ENCODE measurements at regions not wholly inside any gene's neighbourhood (a gene's known extent, or its start where the extent isn't known, plus 50 kb on each side); places are given as distances from the start of the nearest gene placed in this dataset.
A peak's percentile ranks its signal among the peaks of the same experiment; 100 is the strongest.

- 78 to 85% methylated on average over 4 of the region's 4 CpGs for WGBS, 2 donors
- DNase-seq: no peak
Measured at GRCh38 chr20:54353292-54353691, 122.1 kb upstream of the DOK5 start.

GRCh38 chr20:54355631-54356280 is 119.6 kb upstream of the DOK5 start:
- Histone ChIP-seq H3K9ac (ENCODE audit: insufficient read depth in 1 of 2, low read length in 2 of 2) (no peak overlapping the region), H3K4me3 (no peak overlapping the region), H3K27ac (ENCODE audit: low read depth in 1 of 2, low read length in 1 of 2) (no peak overlapping the region), H3K36me3 (ENCODE audit: control insufficient read depth in 4 of 4, insufficient read depth in 4 of 4, low read length in 4 of 4) (no peaks in the 10 kb centered on the region), H3K4me1 (ENCODE audit: control insufficient read depth in 5 of 5, insufficient read depth in 5 of 5, low read length in 5 of 5) (no peaks in the 10 kb centered on the region), H3K27me3 (ENCODE audit: control insufficient read depth in 3 of 3, insufficient read depth in 3 of 3, low read length in 2 of 3) (no peaks in the 10 kb centered on the region), H3K9me3 (ENCODE audit: control insufficient read depth in 4 of 4, insufficient read depth in 3 of 4, low read length in 3 of 4) (no peaks in the 10 kb centered on the region)
- 64 to 73% methylated on average over 7 of the region's 7 CpGs for WGBS, 2 donors
- DNase-seq: peak in 2 of 3 donors; percentile 18 to 23
- TF ChIP-seq CTCF (IDR thresholded peaks at IDR 0.05; ENCODE audit: control extremely low read depth, extremely low read depth): no peak
- ATAC-seq (ENCODE audit: insufficient read depth, low FRiP score): no peak

More at GRCh38 chr20:54353292-54353691, 122.1 kb upstream of the DOK5 start:
- H3K27ac ChIP-seq (ENCODE audit: low read depth in 1 of 2, low read length in 1 of 2): no peak overlapping the region
- no peak overlapping the region for H3K9ac ChIP-seq (ENCODE audit: insufficient read depth in 1 of 2, low read length in 2 of 2)
- no peaks in the 10 kb centered on the region for H3K27me3 ChIP-seq (ENCODE audit: control insufficient read depth in 3 of 3, insufficient read depth in 3 of 3, low read length in 2 of 3)
- no peak overlapping the region for H3K4me3 ChIP-seq
- H3K4me1 ChIP-seq (ENCODE audit: control insufficient read depth in 5 of 5, insufficient read depth in 5 of 5, low read length in 5 of 5): no peaks in the 10 kb centered on the region
- peaks cover 0 to 2% (median 0%) of the 10 kb centered on the region in 4 donors for H3K9me3 ChIP-seq (ENCODE audit: control insufficient read depth in 4 of 4, insufficient read depth in 3 of 4, low read length in 3 of 4)
- TF ChIP-seq CTCF (IDR thresholded peaks at IDR 0.05; ENCODE audit: control extremely low read depth, extremely low read depth): no peak
- no peak for ATAC-seq (ENCODE audit: insufficient read depth, low FRiP score)
- H3K36me3 ChIP-seq (ENCODE audit: control insufficient read depth in 4 of 4, insufficient read depth in 4 of 4, low read length in 4 of 4): no peaks in the 10 kb centered on the region

- no peaks in the 10 kb centered on the region for H3K27me3 ChIP-seq (ENCODE audit: control insufficient read depth in 3 of 3, insufficient read depth in 3 of 3, low read length in 2 of 3)
- H3K4me1 ChIP-seq (ENCODE audit: control insufficient read depth in 5 of 5, insufficient read depth in 5 of 5, low read length in 5 of 5): no peaks in the 10 kb centered on the region
- no peak for TF ChIP-seq CTCF (IDR thresholded peaks at IDR 0.05; ENCODE audit: control extremely low read depth, extremely low read depth)
- no peaks in the 10 kb centered on the region for H3K9me3 ChIP-seq (ENCODE audit: control insufficient read depth in 4 of 4, insufficient read depth in 3 of 4, low read length in 3 of 4)
- no peak overlapping the region for H3K4me3 ChIP-seq
- no peak overlapping the region for H3K9ac ChIP-seq (ENCODE audit: insufficient read depth in 1 of 2, low read length in 2 of 2)
- no peaks in the 10 kb centered on the region for H3K36me3 ChIP-seq (ENCODE audit: control insufficient read depth in 4 of 4, insufficient read depth in 4 of 4, low read length in 4 of 4)
- DNase-seq (peak in 1 of 3 donors; percentile 30), ATAC-seq (ENCODE audit: insufficient read depth, low FRiP score) (no peak)
- no peak overlapping the region for H3K27ac ChIP-seq (ENCODE audit: low read depth in 1 of 2, low read length in 1 of 2)
Measured at GRCh38 chr20:54356801-54357200, 118.6 kb upstream of the DOK5 start.

GRCh38 chr20:54361475-54361874 is 113.9 kb upstream of the DOK5 start:
- Histone ChIP-seq H3K4me1 (ENCODE audit: control insufficient read depth in 5 of 5, insufficient read depth in 5 of 5, low read length in 5 of 5) (no peaks in the 10 kb centered on the region), H3K27me3 (ENCODE audit: control insufficient read depth in 3 of 3, insufficient read depth in 3 of 3, low read length in 2 of 3) (no peaks in the 10 kb centered on the region), H3K27ac (ENCODE audit: low read depth in 1 of 2, low read length in 1 of 2) (no peak overlapping the region), H3K9ac (ENCODE audit: insufficient read depth in 1 of 2, low read length in 2 of 2) (no peak overlapping the region), H3K9me3 (ENCODE audit: control insufficient read depth in 4 of 4, insufficient read depth in 3 of 4, low read length in 3 of 4) (no peaks in the 10 kb centered on the region), H3K4me3 (no peak overlapping the region), H3K36me3 (ENCODE audit: control insufficient read depth in 4 of 4, insufficient read depth in 4 of 4, low read length in 4 of 4) (no peaks in the 10 kb centered on the region)
- TF ChIP-seq CTCF (IDR thresholded peaks at IDR 0.05; ENCODE audit: control extremely low read depth, extremely low read depth): no peak
- DNase-seq (no peak), ATAC-seq (ENCODE audit: insufficient read depth, low FRiP score) (no peak)
- WGBS, 2 donors: 89 to 96% methylated on average over 2 of the region's 2 CpGs
